Neural cell (in vitro differentiated cells): ENCODE measurements at regions not wholly inside any gene's neighbourhood (a gene's known extent, or its start where the extent isn't known, plus 50 kb on each side); places are given as distances from the start of the nearest gene placed in this dataset.

ENCODE experiments used
- H2AFZ ChIP-seq: fragments of 200-600, 300-800 bp; sonication (generic), shearing (Covaris generic); 2 replicates; pipeline ENCODE4 v1.6.0; 2014; ENCODE audit warnings: low read depth, mild to moderate bottlenecking, antibody characterized with exemption, low read length, moderate library complexity
- H3F3A ChIP-seq: fragments of 200-600 bp; shearing (Covaris generic); 2 replicates; pipeline ENCODE4 v1.6.1; 2016; ENCODE audit warnings: mild to moderate bottlenecking, moderate library complexity, mixed read lengths, antibody characterized with exemption, low read length; ENCODE audit not compliant: insufficient read depth, poor library complexity, severe bottlenecking
- H3K27ac ChIP-seq: fragments of 200-600, 300-800 bp; sonication (generic), shearing (Covaris generic); 2 replicates; pipeline ENCODE4 v1.5.1; 2014; ENCODE audit warnings: mild to moderate bottlenecking, low read length, moderate library complexity
- H3K27me3 ChIP-seq: fragments of 300-800, 200-600 bp; sonication (generic), shearing (Covaris generic); 2 replicates; pipeline ENCODE4 v1.6.0; 2014; ENCODE audit warnings: mild to moderate bottlenecking, low read depth, low read length, moderate library complexity; ENCODE audit not compliant: insufficient read depth
- H3K36me3 ChIP-seq: fragments of 300-800, 200-600 bp; sonication (generic), shearing (Covaris generic); 2 replicates; pipeline ENCODE4 v1.5.1; 2014; ENCODE audit warnings: mild to moderate bottlenecking, antibody characterized with exemption, low read length, moderate library complexity; ENCODE audit not compliant: insufficient read depth
- H3K4me2 ChIP-seq: fragments of 300-800, 200-600 bp; sonication (generic), shearing (Covaris generic); 2 replicates; pipeline ENCODE4 v1.6.0; 2014; ENCODE audit warnings: mild to moderate bottlenecking, low read length
- H3K4me3 ChIP-seq: fragments of 300-800, 200-600 bp; sonication (generic), shearing (Covaris generic); 2 replicates; pipeline ENCODE4 v1.5.1; 2014; ENCODE audit warnings: mild to moderate bottlenecking, low read length, moderate library complexity
- H3K79me2 ChIP-seq: fragments of 200-600 bp; shearing (Covaris generic); replicated peaks from 2 replicates; pipeline ENCODE4 v1.6.0; 2014; ENCODE audit warnings: mild to moderate bottlenecking, low read length, moderate library complexity; ENCODE audit not compliant: insufficient read depth
- H3K9ac ChIP-seq: fragments of 300-800, 200-600 bp; sonication (generic), shearing (Covaris generic); 2 replicates; pipeline ENCODE4 v1.6.1; 2016; ENCODE audit warnings: mild to moderate bottlenecking, low read length, mixed read lengths
- H3K9me2 ChIP-seq: fragments of 200-600 bp; shearing (Covaris generic); 2 replicates; pipeline ENCODE4 v1.6.1; 2016; ENCODE audit warnings: mild to moderate bottlenecking, low read length, mixed read lengths; ENCODE audit not compliant: insufficient read depth
- H3K9me3 ChIP-seq: fragments of 200-600, 300-800 bp; sonication (generic), shearing (Covaris generic); 2 replicates; pipeline ENCODE4 v1.6.1; 2016; ENCODE audit warnings: mild to moderate bottlenecking, mixed run types, low read length, moderate library complexity, mixed read lengths
- H4K20me1 ChIP-seq: fragments of 200-600 bp; shearing (Covaris generic); 2 replicates; pipeline ENCODE4 v1.6.1; 2016; ENCODE audit warnings: mild to moderate bottlenecking, mixed run types; ENCODE audit not compliant: insufficient read depth
- CTCF ChIP-seq: fragments of 450-650 bp; IDR thresholded peaks from 2 replicates; pipeline ENCODE4 v1.5.1; 2014; ENCODE audit warnings: antibody characterized with exemption, mild to moderate bottlenecking, moderate library complexity; ENCODE audit not compliant: poor library complexity, severe bottlenecking
- EP300 ChIP-seq: fragments of 450-650 bp; conservative IDR thresholded peaks from 2 replicates; pipeline ENCODE4 v1.6.1; 2014; ENCODE audit warnings: antibody characterized with exemption, mild to moderate bottlenecking, moderate library complexity; ENCODE audit not compliant: poor library complexity, severe bottlenecking
- EZH2 ChIP-seq: fragments of 200-600, 300-800 bp; shearing (Covaris generic), sonication (generic); IDR thresholded peaks from 2 replicates; pipeline ENCODE4 v1.6.1; 2014; ENCODE audit warnings: antibody characterized with exemption, low read length, borderline replicate concordance, mild to moderate bottlenecking; ENCODE audit not compliant: insufficient read depth, poor library complexity, severe bottlenecking
- MXI1 ChIP-seq: fragments of 450-650 bp; conservative IDR thresholded peaks from 2 replicates; pipeline ENCODE4 v1.6.1; 2014; ENCODE audit warnings: antibody characterized with exemption, mild to moderate bottlenecking; ENCODE audit not compliant: poor library complexity, severe bottlenecking
- POLR2AphosphoS5 ChIP-seq: IDR thresholded peaks from 2 replicates; pipeline ENCODE4 v1.6.1; 2012
- RAD21 ChIP-seq: fragments of 450-650 bp; conservative IDR thresholded peaks from 2 replicates; pipeline ENCODE4 v1.6.1; 2014; ENCODE audit warnings: antibody characterized with exemption, mild to moderate bottlenecking, moderate library complexity
- REST ChIP-seq: IDR thresholded peaks from 2 replicates; pipeline ENCODE4 v1.6.1; 2012; ENCODE audit warnings: borderline replicate concordance
- SMC3 ChIP-seq: fragments of 450-650 bp; conservative IDR thresholded peaks from 2 replicates; pipeline ENCODE4 v1.6.1; 2014; ENCODE audit warnings: antibody characterized with exemption, mild to moderate bottlenecking, moderate library complexity; ENCODE audit not compliant: poor library complexity
- TAF1 ChIP-seq: IDR thresholded peaks from 2 replicates; pipeline ENCODE4 v1.6.1; 2012; ENCODE audit warnings: low read depth

- no peak overlapping the region for H3K9ac ChIP-seq
- H2AFZ ChIP-seq: no peak overlapping the region
- no peak overlapping the region for H3K27ac ChIP-seq
- H3K36me3 ChIP-seq: peaks cover 6% of the 10 kb centered on the region
- no peaks in the 10 kb centered on the region for H3F3A ChIP-seq
- H3K4me3 ChIP-seq: no peak overlapping the region
- H4K20me1 ChIP-seq: no peaks in the 10 kb centered on the region
- H3K79me2 ChIP-seq: no peaks in the 10 kb centered on the region
- TF ChIP-seq RAD21: no peak
- TF ChIP-seq SMC3: no peak
- TF ChIP-seq MXI1: no peak
- TF ChIP-seq CTCF: no peak
- TF ChIP-seq REST: no peak
- no peak for TF ChIP-seq EP300
- TF ChIP-seq POLR2AphosphoS5: no peak
- no peak for TF ChIP-seq EZH2
- no peak for TF ChIP-seq TAF1
- no peaks in the 10 kb centered on the region for H3K9me2 ChIP-seq
- H3K4me2 ChIP-seq: no peak overlapping the region
- H3K9me3 ChIP-seq: no peaks in the 10 kb centered on the region
- H3K27me3 ChIP-seq: no peaks in the 10 kb centered on the region
Observed at GRCh38 chr3:124444075-124444474, 286.2 kb upstream of the UMPS start.

- TF ChIP-seq EZH2: no peak
- TF ChIP-seq CTCF: no peak
- no peak for TF ChIP-seq REST
- TF ChIP-seq EP300: no peak
- no peak for TF ChIP-seq POLR2AphosphoS5
- no peak for TF ChIP-seq RAD21
- no peak for TF ChIP-seq SMC3
- TF ChIP-seq TAF1: no peak
- no peak for TF ChIP-seq MXI1
- Histone ChIP-seq H4K20me1 (no peaks in the 10 kb centered on the region), H3K9me2 (no peaks in the 10 kb centered on the region), H3K36me3 (peaks cover 10% of the 10 kb centered on the region), H3F3A (no peaks in the 10 kb centered on the region), H3K79me2 (no peaks in the 10 kb centered on the region), H3K4me3 (no peak overlapping the region), H3K4me2 (no peak overlapping the region), H3K27me3 (no peaks in the 10 kb centered on the region), H3K27ac (no peak overlapping the region), H3K9me3 (no peaks in the 10 kb centered on the region), H3K9ac (no peak overlapping the region), H2AFZ (no peak overlapping the region)
Observed at GRCh38 chr3:124444896-124445295, 285.4 kb upstream of the UMPS start.
